ENCODE measurements at regions not wholly inside any gene's neighbourhood (a gene's known extent, or its start where the extent isn't known, plus 50 kb on each side); places are given as distances from the start of the nearest gene placed in this dataset.

- TF ChIP-seq CTCF (IDR thresholded peaks at IDR 0.05), result no peak
- no peak for TF ChIP-seq EP300 (IDR thresholded peaks at IDR 0.05)
Observed at GRCh38 chr16:85975451-85975981, 76.6 kb downstream of the IRF8 start.
